Sciatic nerve (tissue), 2 donors: ENCODE measurements at regions not wholly inside any gene's neighbourhood (a gene's known extent, or its start where the extent isn't known, plus 50 kb on each side); places are given as distances from the start of the nearest gene placed in this dataset.

ENCODE experiments used
- ATAC-seq: fragments of 200-7000 bp; cut with Tn5 transposase; one replicate; pipeline ENCODE4 v1.9.1; 2020; ENCODE audit warnings: mild to moderate bottlenecking, moderate library complexity
- DNase-seq: peaks from one replicate; pipeline ENCODE4 v3.0.0-alpha.2; 2020; ENCODE audit warnings: low spot score
- intact Hi-C: fragments of 100-400 bp; cut with DNase I; formaldehyde crosslinking; loops from one replicate; pipeline ENCODE4 v1.14.2; 2022
- donor health status: DM: no; HTN: no; CAD: no.
- donor health status: DM: no; HTN: no; CAD: no.

DNA sequence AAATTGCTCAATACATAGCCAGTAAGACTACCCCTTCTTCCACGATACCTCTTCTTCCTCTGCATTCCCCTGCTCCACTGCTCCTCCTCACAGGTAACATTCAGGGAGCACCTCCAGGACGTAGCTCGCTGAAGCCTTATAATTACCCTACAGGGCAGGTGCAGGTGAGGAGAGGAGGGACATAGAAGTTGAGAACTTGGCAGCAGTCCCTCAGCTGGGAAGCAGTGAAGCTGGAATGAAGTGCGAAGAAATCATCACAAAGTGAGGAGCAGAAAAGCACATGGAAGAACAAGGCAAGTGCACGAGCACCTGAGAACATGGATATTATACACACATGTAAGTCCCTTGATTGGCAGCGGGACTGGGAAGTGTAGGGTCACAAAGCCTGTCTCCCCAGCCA lies 118.2 kb downstream of the HSD17B3 start:
- DNase-seq (no peak), ATAC-seq (no peak)
- intact Hi-C loops: no loop called here

DNA sequence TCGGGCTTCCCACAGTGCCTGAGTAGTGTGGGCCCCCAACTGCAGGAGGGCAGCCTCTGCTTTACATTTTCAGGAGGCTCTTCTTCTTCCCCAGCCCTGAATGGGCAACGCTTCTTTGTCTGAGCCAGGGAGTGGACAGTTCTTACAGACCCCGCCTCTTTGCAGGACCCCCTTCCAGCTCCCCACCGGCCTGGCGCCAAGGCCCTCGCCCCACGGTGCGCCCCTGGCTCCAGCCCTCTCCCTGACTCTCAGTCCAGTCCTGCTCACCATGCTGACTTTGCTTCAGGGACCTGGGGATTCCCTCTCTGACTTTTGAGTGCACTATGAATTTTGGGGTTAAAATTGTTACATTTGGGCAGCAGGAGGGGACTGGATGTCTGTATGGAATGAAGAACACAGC lies 123.8 kb downstream of the HSD17B3 start:
- intact Hi-C loops: no loop called here
- ATAC-seq (no peak), DNase-seq (no peak)

DNA sequence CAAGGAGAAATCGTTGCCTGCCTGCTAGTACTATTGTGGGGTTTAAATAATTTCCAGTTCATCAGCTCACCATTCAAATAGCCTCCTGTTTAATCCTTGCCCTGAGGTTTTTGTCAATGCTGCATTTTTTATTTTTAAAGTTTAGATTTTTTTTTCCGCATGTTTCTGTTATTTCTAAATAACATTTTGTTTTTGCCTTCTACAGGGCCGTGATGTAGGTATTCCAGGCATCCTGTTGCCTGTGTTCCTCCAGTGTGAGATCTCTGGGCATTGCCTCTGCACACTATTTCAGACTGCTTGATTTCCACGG lies 124.3 kb downstream of the HSD17B3 start:
- ATAC-seq (no peak), DNase-seq (no peak)
- intact Hi-C loops: no loop called here

DNA sequence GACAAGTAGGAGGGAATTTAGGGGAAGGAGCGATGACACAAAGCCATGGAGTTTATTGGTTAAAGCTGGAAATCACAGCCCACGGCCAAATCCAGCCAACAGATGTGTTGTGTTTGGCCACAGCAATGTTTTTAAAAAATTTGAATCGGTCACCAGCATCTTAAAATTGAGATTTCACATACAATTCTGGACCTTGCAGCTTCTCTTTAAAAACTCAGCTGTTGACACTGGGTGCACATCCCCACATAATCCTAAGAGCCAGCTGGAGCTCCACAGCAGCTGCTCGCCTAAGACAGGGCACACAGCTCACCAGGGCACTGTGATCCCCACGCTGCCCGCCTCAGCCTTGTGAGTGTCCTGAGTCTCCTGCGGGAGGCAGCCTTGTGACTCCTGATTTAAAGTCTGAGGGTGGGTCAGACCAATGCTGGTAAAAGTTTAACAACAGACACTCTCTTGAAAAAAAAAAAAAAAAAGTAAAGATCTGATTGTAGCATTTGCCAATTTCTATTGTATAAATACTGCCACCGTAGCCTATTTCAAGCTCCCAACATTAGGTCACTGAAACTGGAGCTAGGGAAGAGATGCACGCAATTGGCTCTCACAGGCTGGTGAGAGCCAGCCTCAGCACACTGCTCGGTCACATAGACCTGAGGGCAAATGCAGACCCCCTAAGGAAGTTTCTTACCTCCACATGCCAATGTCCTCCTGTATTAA lies 124.8 kb downstream of the HSD17B3 start:
- intact Hi-C loops: no loop called here
- ATAC-seq (peak; percentile 87), DNase-seq (no peak)

DNA sequence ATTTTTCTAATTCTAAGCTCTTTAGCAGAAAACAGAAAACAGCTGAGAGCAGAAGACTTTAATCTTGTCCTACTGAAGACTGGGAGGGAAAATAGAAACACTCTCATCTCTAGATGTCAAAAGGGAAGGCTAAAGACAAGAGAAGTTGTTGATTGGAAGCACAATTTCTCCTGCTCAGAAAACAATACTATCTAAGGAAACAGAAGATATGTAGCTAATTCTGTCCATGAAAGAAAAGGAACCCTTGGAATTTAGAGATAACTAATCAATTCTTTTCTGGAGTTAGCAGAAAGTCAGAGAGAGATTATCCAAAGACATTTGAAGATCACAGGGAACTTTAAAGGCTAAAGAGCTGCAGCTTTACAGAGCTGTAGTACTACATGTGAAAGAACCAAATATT lies 126.2 kb downstream of the HSD17B3 start:
- intact Hi-C loops: no loop called here
- ATAC-seq (no peak), DNase-seq (no peak)

DNA sequence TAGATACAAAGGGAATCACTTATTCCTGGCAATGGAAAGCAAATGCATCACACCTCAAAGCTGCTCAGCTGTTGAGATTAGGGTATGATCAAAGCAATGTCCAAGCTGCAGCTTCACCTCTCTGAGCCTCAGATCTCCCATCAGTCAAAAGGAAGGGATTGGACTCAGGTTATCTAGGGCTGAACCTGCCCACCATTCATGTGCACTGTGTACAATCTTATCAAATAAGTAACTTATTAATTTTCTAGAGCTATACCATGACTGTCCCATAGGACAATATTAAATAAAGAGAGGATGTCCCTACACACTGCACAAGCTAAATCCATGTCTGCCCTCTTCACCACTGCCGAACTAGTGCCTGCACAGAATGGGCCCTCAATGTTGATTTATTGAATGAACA lies 127.0 kb downstream of the HSD17B3 start:
- DNase-seq (no peak), ATAC-seq (no peak)
- intact Hi-C loops: no loop called here

DNA sequence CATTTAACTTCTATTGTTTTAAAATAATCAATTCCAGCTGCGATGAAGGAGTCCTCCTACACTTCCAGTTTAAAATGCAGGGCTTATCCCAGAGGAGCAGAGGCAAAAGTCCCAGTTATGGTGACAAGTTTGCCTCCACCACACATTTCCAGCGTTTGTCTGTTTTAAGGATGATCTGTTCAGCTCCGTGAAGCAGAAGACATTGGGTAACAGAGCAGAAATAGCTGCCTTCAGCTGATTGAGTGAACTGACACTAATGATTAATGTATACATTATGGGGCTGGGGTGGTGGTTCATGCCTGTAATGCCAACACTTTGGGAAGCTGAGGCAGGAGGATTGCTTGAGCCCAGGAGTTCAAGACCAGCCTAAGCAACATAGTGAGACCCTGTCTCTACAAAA lies 127.6 kb downstream of the HSD17B3 start:
- intact Hi-C loops: no loop called here

DNA sequence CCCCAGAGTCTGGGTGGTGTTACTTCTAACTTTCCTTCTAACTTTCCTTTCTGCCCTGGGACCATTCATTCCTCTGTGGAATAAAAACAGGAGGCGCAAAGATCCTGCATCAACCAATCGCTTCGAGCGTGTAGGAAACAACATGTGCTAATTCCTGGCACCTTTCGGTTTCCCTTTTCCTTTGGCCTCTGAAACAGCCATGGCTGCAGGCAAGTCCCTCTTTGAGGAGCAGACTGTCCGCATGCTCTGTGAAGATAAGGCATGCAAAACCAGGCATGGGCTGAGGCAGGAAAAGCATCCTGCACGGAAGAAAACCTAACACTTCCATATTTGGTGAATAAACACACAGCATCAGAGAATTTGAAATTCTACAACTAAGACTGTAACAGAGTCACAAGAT lies 128.3 kb downstream of the HSD17B3 start:
- intact Hi-C loops: no loop called here
- DNase-seq (no peak), ATAC-seq (no peak)

More for the DNA sequence above, 127.6 kb downstream of the HSD17B3 start:
- DNase-seq: no peak
- ATAC-seq: no peak

DNA sequence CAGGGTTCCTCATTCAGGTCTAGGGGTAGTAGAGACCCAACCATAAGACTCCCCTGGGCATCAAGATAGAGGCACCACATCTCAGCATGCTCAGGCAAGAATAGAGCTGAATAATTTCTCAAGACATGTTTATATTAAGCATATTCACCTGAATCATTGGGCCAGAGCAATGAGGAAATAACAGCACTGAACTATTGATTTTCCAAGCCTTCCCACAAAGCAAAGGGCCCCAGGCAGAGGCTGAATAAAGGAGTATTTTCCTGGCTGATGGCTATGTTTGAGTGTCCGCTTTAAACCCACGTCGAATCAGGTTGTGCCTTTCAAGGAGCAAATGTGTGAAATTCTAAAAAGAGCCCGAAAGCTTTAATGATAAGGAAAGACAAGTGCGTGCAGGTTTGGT lies 129.2 kb downstream of the HSD17B3 start:
- DNase-seq (no peak), ATAC-seq (no peak)
- intact Hi-C loops: no loop called here

DNA sequence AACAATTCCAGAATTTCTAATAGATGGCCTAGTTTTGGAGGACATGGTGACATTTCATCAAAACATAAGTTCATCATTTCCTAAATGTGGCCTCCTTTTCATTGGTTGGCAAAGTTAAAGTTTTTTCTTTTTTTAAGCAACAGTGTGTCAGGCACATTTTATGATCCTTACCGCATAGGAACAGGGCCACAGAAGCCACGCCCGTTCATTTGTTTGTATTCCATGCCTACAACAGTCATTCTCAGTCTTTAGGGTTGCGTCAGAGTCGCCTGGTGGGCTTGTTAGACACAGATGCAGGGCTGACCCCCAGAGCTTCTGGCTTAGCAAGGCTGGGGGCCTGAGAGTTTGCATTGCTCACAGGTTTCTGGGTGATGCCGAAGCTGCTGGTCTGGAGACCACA lies 130.2 kb downstream of the HSD17B3 start:
- intact Hi-C loops: no loop called here
- no peak for DNase-seq
- no peak for ATAC-seq

DNA sequence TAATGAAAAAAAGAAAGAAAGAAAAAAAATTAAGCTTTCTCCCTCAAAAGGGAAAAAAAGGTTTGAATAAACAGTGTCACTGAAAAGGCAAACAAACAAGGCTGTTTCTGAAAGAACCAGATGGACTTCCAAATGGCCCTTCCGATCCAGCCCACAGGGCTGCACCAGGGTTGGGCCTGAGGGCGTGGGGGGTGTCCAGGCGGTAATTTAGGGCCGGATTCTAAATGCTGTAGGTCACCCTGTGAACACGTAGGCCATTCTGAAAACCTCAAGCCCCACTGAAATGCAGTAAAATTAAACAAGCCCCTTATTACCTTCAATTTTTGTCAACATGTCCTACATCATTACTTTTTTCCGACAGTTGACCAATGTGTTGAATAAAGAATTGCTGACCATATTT lies 132.1 kb downstream of the HSD17B3 start:
- DNase-seq: no peak
- ATAC-seq: peak; percentile 88
- intact Hi-C loops: no loop called here

DNA sequence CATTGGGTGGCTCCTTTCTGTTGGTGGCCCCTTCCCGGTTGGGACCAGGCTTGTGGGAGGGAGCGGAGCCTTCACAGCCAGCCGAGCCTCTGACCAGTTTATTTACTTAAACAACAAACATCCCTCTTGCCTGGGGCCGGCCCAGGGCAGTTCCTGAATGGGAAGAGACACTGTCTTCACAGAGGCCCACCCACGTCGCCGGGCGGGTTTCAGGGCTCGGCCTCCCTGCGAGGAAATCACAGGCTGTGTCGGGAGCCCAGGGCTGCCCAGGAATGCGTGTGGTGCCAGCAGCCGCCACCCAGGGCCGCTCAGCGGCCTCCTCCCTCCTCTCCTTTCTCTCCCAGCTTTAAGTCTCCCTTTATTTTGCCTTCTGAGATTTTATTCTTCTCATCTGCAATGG lies 132.5 kb downstream of the HSD17B3 start:
- peak; percentile 88 for DNase-seq
- ATAC-seq: peak; percentile 94
- intact Hi-C loops: no loop called here

DNA sequence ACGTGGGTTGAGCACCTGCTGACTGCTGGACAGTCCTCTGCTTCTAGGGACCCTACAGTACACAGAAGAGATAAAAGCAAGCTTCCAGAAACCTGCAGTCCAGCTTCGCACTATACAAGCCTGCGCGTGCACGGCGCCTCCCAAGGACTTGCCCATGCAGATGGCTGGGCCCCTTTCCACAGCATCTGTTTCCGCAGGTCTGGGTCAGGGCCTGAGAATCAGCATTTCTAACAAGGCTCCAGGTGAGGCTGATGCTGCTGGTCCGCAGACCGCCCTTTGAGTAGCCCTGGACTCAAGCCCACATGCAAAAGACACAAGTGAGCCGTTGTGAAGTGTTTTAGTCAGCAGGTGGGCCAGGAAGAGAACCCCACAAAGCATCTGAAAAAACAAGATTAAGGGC lies 133.1 kb downstream of the HSD17B3 start:
- intact Hi-C loops: no loop called here
- ATAC-seq: peak; percentile 31
- no peak for DNase-seq

DNA sequence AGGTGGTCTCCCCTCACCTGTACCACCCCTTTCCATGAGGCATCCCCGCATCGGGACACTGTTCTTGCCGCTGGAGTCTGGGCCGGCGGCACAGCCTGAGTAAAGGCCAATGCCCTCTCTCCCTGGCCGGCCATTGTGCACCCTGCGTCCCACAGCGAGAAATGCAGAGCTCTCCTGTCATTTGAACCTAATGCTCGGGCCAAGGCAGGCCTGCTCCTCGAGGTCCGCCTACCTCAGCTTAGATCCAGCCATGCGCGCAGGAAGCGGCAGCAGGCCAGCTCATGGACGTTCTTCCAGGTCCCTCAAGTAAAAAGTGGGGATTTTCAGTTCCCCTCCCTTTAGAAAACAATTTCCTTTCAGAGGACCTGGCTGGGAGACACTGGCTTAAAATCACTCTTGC lies 135.0 kb downstream of the HSD17B3 start:
- intact Hi-C loops: no loop called here
- no peak for ATAC-seq
- DNase-seq: no peak

DNA sequence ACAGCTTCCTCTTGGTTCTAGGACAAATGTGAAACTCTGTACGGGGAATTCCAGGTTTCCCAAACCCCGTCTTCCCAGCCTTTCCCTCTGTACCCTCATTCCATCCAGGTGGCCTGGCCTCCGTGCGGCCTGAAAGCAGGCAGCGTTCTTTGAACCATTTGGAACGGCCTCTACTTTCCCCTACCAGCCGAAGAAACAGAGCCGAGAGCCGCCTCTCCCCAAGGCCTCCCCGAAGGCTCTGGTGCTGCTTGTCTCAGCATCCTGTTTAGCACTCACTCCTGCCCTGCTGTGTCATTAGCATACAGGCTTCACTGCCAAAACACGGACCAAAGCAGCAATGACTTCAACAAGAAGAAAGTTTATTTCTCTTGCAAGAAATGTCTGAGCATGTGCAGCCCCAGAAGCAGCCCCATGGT lies 137.7 kb downstream of the HSD17B3 start:
- ATAC-seq (no peak), DNase-seq (no peak)
- intact Hi-C loops: no loop called here

DNA sequence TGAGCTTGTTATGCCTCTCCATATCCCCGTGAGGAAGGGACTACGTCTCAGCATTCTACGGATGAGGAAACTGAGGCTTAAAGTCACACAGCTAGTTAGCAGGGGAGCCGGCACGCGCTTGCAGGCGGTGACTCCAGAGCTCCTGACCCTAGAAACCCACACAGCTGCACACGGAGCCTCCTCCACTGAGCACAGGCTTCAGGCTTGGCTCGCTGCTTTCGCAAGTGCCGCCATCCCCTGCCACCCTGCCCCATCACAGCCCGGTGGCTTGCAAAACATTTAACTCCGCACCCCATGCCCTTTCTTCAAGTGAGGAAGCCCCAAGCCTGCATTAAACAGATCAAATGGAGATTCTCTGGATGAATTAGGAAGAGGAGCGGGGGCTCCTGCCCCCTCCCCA lies 138.3 kb downstream of the HSD17B3 start:
- intact Hi-C loops: no loop called here
- DNase-seq (no peak), ATAC-seq (no peak)

DNA sequence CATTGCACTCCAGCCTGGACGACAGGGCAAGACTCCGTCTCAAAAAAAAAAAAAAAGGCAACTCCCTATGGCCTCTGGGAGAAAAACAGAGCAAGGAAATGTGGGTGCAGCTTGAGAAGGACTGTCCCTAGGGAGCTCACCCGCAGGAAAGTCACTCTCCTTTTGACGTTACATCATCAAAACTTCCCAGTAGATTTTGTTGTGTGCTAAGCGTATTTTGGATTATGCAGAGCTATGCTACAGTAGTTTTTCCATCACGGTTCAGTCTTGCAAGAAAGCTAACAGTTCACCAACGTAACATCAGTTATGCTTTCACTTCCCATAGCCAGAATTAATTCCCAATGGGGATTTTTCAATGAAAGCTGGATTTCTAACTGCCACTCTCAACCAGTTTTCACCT lies 138.8 kb downstream of the HSD17B3 start:
- ATAC-seq (no peak), DNase-seq (no peak)
- intact Hi-C loops: no loop called here

DNA sequence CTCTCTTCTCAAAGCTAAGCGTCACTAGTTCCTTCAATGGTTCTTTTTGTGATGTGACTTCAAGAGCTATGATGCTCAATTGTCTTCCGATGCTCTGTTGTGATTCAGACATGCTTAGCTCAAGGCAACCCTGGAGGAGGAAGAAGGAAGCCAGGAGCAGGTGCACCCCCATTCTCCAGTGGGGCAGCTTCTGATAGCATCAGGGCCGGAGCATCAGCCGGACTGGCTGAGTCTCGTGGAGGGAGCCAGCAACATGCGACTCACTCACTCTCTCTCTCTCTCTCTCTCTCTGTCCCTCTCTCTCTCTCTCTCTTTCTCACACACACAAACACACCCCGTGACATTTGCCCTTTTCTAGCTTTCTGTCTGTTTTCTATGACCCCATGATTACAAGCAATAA lies 140.2 kb downstream of the HSD17B3 start:
- ATAC-seq: no peak
- intact Hi-C loops: no loop called here
- no peak for DNase-seq

DNA sequence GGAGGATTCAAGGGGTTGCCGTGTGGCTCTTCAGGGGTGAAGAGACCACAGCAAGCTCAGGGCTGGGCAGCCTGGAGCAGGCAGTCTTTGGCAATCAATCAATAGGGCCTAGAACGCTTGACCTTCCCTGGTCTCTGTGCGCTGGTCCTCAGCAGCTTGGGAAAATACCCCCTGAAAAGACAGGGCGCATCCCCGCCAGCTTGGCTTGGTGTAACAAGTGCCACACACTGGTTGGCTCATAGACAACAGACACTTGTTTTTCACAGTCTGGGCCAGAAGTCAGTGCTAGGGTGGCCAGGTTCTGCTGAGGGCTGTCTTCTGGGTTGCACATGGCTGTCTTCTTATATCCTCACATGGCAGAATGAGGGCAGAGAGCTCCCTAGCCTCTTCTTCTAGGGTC lies 141.1 kb downstream of the HSD17B3 start:
- no peak for ATAC-seq
- intact Hi-C loops: no loop called here
- no peak for DNase-seq

DNA sequence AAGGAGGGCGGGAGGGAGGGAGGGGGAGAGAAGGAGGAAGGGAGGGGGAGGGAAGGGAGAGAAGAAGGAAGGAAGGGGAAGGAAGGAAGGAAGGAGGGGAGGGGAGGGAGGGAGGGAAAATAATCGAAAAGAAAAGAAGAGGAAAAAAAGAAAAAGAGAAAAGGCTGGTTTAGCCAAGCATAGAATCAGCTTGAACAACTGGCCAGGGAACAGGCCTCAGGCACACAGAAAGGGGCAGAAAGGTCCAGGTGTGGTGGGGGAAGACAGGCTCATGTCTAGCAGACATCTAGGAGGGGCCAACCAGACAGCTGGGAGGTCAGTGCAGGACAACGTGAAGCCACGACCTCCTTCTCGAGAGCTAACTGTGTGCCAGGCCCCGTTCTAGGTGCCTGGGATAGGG lies 141.8 kb downstream of the HSD17B3 start:
- DNase-seq (no peak), ATAC-seq (no peak)
- intact Hi-C loops: no loop called here

DNA sequence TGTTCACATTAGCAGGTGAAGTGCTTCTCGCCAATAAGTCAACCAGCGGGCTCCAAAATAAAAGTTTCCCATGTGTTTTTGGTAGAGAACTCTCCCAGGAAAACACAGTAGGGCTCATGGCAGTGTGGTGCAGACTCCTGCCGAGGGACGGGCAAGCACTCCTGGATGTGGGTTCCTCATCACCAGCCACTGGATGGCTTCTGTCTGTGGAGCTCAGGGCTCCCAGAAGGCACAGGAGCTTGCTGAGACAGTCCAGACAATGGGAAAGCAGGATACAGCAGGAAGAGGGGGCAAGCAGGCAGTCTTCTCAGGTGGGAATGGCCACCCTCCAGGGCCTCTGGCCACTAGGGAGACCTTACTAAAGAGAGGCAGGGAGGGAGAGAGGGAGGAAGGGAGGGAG lies 142.4 kb downstream of the HSD17B3 start:
- no peak for DNase-seq
- intact Hi-C loops: no loop called here

More for the DNA sequence above, 142.4 kb downstream of the HSD17B3 start:
- ATAC-seq: no peak
